Ishikawa (cell line): ENCODE measurements at regions not wholly inside any gene's neighbourhood (a gene's known extent, or its start where the extent isn't known, plus 50 kb on each side); places are given as distances from the start of the nearest gene placed in this dataset.

Source experiments
- TAF1 ChIP-seq: IDR thresholded peaks from 2 replicates; pipeline ENCODE4 v1.6.1; 2012; ENCODE audit warnings: low read depth, mild to moderate bottlenecking
- TF ChIP-seq, protein P1 (sequence below): IDR thresholded peaks from 2 replicates; pipeline ENCODE4 v1.6.1; 2012

DNA sequence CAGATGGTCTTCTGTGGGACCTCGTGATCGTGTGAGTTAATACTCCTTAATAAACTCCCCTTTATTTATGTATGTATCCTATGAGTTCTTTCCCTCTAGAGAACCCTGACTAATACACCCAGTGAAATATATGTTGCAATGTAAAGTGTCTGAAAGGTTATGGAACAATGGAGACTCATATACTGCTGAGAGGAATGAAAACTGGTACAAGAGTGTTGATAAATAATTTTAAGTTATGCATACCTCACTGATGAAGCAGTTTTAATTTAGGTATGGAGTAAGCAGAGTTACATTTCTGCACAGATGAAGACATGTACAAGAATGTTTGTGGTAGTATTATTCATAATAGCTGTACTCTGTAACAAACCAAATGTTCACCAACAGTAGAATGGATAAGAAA is 438.3 kb downstream of the TAF11L14 start:
- TF ChIP-seq, protein P1, sequence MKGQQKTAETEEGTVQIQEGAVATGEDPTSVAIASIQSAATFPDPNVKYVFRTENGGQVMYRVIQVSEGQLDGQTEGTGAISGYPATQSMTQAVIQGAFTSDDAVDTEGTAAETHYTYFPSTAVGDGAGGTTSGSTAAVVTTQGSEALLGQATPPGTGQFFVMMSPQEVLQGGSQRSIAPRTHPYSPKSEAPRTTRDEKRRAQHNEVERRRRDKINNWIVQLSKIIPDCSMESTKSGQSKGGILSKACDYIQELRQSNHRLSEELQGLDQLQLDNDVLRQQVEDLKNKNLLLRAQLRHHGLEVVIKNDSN, result no peak
- TF ChIP-seq TAF1, result no peak
